ENCODE measurements at regions not wholly inside any gene's neighbourhood (a gene's known extent, or its start where the extent isn't known, plus 50 kb on each side); places are given as distances from the start of the nearest gene placed in this dataset.

DNA sequence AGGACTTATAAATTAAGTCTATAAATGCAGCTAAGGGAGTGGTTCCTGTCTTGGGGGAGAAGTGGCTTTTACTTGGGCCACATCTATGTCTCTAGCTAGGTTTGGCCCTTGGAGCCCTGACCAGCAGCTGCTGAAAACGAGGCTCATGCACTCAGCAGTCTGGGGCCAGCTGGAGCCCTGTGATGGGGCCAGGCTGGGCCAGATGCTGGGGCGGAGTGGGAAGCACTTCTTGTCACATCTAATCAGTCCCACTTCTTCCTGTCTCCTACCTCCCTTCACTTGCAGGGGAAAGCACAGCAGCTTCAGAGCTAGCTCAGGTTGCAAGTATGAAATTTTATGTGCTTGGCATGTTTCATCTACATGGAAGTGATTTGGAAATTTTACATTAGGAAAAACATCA lies 209.9 kb upstream of the ROPN1 start:
- no peak for DNase-seq

DNA sequence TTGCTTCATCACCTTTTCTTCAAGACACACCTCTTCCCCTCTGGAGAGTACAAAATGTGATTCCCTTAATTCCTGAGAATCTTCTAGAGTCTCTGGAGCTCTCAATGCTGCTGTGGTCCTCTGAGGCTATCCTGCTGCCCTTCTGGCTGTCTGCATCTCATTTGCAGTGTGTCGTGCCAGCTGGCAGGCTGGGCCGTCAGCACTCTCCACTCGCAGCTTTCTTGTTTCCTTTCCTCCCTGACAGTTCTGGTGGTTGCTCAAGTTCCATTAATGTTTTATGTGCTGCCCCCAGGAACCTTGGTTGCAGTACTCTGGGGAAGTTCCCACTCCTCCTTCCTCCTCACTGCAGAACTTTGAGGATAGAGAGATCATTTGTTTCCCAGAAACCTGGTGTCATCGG lies 210.8 kb upstream of the ROPN1 start:
- no peak for DNase-seq

DNA sequence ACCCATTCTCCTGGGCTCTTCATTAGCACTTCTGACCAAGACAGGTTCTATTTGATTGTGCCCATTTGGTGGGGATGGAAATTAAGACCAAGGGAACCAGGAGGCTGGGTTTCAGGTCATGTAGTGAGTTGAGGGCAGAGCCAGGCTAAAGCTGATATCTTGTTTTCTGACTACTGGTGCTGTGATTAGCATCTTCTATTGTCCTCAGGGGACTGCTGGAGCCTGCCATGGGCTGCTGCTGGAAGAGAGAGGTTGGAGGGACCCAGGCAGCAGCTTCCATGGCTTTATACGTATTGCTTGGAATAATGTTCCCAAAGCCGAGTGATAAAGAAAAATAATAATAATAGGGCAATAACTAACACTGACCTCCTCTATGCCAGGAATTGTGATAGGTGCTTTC lies 211.4 kb upstream of the ROPN1 start:
- no peak for DNase-seq

DNA sequence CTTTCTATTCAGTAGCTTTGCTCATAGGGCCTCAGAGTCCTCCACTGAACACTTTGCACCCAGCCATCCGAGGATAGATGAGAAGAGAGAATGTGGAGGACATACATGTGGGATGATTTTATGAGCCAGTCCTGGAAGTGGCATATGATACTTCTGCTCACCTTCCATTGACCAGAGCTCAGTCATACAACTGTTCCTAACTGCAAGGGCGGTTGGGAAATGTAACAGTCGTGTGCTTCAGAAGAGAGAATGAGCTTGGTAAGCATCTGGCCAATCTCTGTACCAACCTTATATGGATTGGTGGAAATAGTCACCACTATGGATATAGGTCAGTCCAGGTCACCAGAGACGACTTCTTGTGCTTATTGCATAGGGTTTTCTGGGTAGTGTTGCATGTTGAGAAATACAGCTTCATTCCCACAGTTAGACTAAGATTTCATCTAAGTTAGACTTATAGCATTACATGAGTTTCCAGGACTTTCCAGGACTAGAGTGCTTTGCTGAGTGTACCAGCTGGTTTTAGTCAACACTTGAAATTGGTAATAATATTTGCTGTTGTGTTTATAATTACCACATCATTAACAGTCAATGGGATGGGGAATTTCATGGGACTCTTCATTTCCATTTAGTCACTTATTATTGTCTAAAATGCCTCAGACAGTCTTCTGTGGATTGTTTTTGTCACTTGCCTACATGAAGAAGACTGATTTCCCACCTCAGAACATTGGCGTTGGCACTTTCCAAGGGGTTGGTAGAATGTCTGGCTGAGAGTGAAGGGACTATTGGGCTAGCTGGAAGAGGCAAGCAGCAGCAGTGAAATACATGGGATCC lies 214.5 kb upstream of the ROPN1 start:
- no peak for DNase-seq

DNA sequence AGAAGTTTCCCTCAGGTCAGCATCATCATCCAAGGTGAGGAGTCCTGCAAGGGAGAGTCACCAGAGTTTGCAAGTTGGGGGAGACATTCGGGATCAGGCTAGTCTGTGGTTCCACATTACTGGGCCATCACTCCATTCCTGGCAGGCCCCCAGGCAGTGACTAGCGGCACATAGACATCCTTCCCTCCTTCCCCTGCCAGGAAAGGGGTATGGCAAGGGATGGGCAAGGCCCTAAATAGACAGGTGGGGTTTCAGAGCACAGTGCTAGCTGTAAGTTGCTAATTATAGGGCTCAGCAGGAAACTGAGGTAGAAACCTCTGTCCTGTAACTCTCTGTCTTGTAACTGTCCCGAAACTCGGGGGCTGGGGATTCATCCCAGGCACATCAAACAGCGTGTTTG lies 215.2 kb upstream of the ROPN1 start:
- no peak for DNase-seq

DNA sequence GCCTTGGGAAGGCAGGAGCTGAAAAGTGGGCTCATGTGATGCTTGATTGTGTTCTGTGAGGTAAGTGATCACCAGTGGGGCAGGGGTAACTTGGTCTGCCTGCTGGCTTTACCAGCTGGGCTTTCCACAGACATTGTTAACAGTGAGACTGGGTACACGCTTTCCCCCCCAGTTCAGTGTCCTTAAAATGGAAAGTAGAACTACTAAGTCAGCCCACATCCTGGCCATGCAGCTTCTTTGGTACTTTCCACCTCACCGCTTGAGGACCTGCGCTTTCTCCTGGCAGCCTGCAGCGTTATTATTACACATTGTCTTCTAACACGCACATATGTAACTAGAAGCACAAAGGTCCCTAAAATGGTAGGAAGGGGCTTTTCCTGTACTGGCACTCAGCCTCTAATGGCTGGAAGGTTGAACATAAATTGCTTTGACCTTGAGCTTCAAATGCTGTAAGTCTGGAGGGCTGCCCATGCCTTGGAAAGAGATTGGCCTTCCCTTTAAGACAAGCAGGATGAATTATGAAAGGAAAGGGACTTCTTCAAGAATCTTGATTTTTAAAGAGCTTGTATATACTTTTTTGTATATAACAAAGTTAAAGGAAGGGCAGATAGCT lies 216.1 kb upstream of the ROPN1 start:
- DNase-seq, result no peak

DNA sequence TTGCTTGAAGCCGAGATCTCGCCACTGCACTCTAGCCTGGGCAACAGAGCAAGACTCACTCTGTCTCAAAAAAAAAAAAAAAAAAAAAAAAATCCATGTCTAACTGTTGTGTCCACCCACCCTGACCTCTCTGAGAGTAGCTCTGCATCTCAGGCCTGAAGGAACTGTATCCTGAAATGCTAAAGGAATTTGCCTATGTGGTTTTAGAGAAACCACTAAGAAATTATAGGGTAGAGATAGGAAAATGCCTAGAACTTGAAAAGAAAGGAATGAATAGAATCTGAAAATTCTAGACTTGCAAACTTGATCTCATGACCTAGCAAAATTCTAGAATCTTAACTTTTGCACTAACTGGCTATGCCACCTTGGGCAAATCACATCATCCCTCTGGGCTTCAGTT lies 217.5 kb upstream of the ROPN1 start:
- DNase-seq, result no peak

DNA sequence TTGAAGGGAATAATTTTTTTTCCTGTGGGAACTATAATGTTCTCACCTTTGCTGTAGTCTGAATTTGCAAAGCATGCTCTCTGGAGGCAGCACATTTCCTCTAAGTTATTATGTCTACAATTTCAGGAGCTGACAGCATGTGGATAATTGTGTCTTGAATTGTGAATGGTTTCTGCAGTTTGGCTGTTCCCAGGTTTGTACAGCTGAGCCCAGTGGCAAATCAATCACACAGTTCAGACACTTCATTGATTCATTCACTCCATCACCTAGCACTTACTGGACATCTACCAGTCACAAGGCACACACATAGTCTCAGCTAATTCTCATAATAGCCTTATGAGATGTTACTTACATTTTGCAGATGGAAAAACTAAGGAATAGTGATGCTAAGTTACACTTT lies 219.0 kb upstream of the ROPN1 start:
- no peak for DNase-seq

DNA sequence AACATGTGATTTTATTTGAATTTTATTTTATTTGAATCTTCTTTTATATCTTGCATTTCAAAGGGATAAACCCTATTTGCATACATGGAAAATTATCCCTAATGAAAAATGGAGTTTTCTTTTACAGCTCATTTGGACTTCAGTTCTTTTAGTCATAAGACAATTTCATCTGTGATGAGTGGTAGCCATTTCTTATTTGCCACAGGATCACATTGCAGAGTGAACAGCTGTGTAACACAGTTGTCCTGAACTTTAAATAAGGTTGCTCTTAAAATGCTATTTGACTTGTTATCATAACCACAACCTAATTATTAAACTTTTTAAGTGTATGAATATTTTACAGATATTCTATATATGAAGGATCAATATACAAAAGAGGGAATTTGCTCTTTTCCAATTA lies 221.7 kb upstream of the ROPN1 start:
- DNase-seq, result no peak

DNA sequence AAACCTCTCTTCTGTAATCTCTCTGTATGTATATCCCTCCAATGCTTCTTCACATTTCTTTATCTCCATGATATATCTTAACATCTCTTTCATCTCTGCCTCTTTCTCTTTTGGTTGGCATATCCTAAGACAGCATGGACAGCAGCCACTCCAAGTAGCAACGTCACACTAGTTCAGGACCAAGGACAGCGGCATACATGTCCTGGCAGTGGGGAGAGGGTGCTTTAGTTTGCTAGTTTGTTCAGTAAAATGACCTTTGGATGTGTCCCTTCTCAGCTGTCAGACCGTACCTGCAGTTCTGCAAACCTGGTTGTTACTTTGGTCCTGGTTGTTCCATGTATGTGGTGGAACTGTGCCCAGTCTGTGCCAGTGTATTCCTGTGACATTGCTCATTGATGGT lies 225.6 kb upstream of the ROPN1 start:
- no peak for DNase-seq

DNA sequence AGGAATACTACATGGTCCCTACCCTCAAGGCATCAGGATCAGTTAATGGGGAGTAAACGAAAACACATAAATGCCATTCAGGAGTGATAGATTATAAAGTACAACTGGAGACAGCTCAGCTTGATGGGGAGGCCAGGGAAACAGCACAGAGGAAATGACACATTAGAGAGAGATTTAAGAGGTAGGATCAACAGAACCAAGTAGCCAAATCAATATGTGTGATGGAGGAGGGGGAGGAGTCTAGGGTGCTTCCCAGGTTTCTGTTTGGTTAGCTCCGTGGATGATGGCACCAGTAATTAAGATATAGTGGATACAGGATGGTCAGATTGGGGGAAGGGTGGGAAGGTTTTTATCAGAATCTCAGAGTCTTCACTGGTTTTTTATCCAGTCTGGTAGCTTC lies 229.5 kb upstream of the ROPN1 start:
- no peak for DNase-seq

DNA sequence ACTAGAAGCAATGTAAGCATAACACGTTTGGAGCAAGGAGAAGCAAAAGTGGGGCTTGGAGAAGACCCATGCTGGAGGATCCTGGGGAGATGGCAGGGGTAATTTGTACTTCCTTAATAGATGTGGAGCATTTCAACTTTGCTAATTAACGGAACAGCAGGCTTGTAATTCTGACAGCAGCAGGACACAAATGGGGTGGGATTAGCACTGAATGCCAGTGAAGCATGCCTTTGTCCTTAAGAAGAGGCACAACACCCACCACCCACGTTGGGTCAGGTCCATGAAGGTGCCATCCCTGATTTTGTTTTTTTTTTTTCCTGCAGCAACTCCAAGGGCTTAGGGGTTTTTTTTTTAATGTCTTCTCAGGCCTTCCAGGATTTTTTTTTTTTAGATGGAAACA lies 231.9 kb upstream of the ROPN1 start:
- DNase-seq, result no peak

DNA sequence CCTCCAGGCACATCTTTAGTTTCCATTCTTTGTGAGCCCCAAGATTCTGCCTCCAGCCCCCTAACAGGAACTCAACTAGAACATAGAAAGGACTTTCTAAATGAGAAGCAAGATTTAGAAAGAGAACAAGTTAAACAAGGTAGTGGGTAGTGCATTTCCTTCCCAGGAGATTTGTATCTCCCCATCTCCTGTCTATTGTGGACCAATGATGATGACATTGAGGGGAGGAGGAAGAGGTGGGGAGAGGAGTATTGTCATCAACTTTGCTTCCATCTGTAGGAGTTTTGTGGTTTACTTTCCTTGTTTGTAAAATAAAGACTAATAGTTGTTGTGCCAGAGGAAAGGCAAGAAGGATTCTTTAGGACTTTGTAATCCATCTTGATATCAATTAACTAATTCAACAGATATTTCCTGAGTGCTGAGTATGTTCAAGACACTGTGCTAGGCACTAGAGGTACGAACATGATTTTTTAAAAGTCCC lies 235.3 kb upstream of the ROPN1 start:
- DNase-seq, result no peak

DNA sequence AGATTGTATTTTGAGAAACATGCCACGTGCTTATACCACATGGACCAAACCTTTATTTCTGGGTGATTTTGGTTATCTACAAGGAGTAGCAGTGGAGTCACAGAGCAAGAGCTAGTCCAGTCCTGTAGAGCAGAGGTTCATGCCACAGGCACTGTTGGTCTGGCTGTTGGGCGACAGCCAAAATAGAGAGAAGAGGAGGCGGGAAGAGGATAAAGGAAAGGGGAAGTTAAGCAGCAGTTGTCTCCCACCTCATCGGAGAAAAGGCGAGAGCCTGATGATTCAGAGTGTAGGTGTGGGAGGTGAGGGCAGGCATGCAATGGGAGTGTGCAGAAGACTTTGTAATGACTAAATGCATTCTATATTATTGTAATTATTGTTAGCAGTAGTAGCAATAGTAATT lies 237.5 kb upstream of the ROPN1 start:
- no peak for DNase-seq

DNA sequence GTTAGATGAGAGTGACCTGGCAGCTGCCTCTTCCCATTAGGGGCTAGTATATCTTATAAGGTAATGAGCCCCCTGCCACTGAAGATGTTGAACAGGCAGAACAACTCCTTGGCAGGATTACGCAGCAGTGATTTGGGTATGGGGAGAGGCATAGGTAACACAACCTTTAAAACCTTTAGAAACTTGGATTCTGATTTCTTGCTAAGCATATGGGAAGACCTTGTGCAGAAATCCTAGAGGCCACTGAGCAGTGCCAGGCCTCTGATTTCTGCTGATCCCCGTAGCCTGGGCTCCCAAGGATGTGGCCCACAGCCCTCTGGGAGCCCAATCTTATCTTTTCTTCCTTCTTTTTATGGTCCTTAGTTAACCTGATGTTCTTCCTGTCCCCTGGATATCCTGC lies 237.9 kb upstream of the ROPN1 start:
- no peak for DNase-seq

DNA sequence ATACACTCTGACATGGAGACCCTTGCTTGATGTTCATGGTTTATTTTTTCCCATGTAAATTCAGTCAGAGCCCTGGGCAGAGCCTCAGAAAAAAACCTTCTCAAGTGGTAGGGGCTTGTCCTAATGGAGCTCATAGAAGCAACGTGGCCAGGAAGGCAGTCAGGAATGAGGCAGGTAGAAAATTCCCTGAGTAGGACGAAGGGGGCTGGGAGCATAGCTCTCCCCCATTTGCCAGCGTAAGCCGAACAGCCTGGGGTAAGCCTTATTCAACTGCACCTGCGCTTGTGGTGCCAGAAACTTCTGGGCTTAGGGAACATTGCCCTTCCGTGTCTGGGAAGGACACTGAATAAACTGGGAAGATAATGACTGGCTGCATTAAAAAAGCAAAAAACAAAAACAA lies 238.5 kb upstream of the ROPN1 start:
- no peak for DNase-seq

DNA sequence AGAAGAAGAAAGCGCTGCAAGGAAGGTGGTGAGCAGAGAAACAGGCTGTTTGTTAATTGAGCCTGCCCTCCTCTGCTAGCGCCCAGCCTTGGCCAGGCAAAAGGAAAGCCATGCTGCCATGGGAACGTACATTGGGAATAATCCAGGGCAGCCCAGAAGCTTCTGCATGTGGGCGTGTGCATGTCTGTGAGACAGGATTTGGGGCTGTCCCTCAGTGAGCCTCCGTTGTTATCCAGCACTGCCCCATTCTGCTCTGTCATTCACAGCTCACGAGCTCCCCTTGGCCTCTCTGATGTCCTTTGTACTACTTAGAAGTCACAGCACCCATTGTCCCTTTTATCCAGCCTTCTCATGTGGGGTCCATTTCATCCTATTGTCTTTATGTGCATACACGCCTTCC lies 239.1 kb upstream of the ROPN1 start:
- DNase-seq, result no peak

DNA sequence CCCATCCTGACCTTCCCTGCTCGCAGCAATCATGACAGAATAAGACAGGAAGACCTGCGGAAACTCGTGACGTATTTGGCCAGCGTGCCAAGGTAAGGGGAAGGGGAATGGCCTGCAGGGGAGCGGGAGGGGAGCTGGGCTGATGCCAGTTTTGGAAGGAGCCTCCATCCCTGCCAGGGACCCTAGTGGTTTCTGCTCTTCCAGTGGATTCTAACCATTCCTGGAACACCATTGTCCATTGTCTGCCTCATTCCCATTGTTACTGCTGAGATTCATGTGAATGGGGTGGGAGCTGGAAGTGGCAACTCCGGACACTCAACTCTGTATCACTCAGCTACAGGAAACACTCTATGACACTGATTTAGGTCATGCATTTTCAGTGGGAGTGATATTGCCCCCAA lies 242.9 kb upstream of the ROPN1 start:
- DNase-seq, result no peak

DNA sequence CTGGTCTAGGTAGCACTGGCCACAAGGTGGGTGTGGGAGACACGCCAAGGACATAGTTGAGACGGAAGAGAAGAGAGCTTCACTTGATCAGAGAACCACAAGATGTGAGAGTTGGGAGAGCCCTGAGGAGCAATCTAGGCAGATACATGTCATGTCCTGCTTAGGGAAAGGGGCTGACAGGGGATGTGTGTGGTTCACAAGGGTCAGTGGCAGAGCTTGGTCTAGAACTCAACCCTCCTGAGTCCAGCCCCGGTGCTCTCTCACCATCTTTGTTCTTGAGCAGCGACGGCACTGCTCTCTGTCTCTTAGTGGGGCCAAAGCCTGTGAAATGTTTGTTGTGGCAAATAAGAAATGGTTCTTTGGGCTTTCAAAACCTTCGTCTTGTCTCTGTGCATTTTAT lies 243.5 kb upstream of the ROPN1 start:
- DNase-seq, result no peak

DNA sequence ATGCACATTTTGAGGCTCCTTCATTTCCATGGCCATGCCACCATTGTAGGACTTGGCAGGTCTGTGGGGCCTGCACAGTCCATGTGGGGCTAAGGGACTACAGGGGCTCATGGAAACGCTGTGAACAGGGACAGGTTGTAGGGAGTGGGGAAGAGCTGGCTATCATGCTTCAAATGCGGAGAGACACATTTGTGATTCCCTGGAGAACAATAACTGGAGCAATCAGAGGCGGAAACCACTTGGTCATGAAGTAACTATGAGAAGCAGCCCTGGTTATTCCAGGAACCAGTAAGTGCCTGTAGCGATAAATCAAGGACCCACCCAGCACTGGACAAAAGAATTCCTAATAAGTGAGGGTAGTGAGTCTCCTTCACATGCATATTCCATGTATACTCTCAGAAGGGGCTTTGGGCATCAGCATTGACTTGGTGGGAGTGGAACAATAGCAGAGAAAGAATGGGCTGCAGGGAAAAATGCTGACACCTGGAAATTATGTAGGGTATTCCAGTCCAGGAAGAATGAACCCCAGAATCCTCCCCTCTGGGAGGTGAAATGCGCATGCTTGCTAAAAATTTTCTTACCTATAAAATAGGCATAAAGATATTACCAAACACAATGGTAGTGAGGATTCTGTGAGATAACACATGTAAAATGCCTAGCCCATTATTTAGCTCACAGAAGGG lies 251.4 kb upstream of the ROPN1 start:
- DNase-seq, result no peak

DNA sequence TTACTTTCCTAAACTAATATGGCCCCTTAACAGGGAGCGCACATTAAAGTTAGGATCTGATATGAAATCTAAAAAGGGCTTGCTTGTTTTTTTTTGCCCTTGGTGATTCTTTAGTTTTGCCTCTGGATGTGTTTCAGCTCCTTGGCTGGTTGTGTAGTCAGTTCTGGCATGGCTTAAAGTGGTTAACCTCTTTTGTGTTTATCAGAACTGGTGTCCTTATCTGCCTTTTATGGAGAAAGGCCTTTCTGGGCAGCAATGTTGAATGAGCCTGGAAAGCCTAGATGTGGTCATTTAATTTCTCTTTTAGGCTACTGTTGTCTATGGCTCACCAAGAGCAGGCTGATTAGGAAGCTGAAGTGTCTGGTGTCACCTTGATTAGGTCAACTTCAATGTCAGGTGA lies 254.5 kb upstream of the ROPN1 start:
- DNase-seq, result no peak

DNA sequence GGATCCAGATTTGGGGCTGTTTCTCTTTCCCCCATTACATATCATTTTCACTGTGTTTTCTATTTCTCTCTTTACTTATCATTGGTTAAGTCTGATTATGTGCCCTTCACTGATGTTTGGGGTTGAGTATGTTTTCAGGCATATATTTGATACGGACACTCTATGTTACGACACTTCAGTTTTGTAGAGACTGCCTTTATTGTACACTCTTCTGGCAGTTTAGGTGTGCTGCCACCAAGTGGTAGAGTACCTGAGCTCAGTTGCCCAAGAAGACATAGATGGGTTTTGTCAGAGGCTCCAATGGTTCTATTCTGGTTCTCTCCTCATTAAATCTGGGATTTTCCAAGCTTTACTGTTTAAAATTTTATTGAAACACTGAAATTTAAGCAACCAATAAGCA lies 255.0 kb upstream of the ROPN1 start:
- no peak for DNase-seq

DNA sequence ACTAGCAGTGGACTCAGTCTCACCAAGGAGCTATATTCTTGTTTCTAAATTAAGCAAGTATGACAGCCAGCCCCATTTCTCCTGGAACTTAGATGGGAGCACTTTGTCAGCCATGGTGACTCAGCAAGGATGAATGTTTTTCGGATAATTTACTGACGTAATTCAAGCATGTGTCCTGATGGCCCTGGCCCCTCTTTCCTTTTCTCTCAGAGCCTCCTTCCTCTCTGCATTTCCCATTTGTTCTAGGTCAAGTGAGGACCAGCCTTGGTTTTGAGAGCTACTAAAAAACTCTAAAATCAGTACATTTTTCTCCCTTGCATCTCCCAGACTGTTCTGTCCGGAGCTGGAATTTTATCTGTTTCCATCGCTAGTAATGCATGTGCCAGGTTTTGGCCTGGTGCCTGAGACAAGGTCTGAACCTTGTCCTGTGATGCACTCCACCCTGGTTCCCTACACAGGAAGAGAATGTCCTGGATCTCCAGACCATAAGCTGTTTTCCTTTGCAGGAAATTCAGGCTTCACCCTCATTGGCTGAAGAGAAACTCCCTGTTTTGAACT lies 256.6 kb upstream of the ROPN1 start:
- DNase-seq, result no peak

DNA sequence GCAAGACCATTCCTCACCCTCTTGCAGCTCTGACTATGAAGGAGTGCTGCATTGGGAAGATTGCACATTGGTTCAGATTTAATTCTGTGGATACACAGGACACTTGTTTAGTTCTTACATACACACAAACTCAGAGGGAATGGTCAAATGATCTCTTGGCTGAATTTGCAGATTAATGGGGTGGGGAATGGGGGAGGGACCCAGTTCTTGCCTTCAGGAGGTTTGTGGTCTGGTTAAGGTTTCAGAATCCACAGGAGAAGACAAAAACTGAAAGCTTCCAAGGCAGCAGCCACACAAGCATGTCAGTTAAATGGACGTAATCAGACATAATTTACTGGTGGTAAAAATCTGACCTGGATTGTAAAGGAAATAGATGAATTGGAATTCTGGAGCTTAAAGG lies 257.1 kb upstream of the ROPN1 start:
- DNase-seq, result no peak
